ENCODE measurements at regions not wholly inside any gene's neighbourhood (a gene's known extent, or its start where the extent isn't known, plus 50 kb on each side); places are given as distances from the start of the nearest gene placed in this dataset.

DNA sequence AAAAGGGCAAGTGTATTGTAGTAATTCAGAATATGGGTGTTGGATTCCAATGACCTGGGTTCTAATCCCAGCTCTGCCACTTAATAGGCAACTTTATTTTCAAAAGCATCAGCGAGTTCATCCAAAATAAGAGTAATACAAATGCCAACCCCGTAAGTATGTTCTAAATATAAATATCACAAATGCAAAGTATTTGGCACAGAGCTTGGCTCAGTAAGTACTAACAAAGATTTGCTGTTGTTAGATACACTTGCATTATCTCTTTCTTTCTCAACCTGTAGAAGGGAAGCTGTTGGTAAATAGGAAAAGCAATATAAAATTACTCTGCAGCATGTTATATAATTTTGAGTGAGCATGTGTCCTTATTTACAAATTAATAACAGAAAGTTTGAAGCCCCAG, 1302.6 kb upstream of the FAM98A start:
- Histone ChIP-seq H3K27me3 (no peaks in the 10 kb centered on the region), H3K27ac (no peak overlapping the region), H3K9me3 (no peaks in the 10 kb centered on the region), H3K4me3 (no peak overlapping the region), H3K4me1 (no peaks in the 10 kb centered on the region), H3K36me3 (no peaks in the 10 kb centered on the region)
- DNase-seq: no peak
- intact Hi-C loops (cut with DNase I; ENCODE audit: low total_unique reads): no loop called here
- TF ChIP-seq, protein P1, sequence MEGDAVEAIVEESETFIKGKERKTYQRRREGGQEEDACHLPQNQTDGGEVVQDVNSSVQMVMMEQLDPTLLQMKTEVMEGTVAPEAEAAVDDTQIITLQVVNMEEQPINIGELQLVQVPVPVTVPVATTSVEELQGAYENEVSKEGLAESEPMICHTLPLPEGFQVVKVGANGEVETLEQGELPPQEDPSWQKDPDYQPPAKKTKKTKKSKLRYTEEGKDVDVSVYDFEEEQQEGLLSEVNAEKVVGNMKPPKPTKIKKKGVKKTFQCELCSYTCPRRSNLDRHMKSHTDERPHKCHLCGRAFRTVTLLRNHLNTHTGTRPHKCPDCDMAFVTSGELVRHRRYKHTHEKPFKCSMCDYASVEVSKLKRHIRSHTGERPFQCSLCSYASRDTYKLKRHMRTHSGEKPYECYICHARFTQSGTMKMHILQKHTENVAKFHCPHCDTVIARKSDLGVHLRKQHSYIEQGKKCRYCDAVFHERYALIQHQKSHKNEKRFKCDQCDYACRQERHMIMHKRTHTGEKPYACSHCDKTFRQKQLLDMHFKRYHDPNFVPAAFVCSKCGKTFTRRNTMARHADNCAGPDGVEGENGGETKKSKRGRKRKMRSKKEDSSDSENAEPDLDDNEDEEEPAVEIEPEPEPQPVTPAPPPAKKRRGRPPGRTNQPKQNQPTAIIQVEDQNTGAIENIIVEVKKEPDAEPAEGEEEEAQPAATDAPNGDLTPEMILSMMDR (IDR thresholded peaks at IDR 0.05): no peak
- TF ChIP-seq POLR2A (IDR thresholded peaks at IDR 0.05): no peak

DNA sequence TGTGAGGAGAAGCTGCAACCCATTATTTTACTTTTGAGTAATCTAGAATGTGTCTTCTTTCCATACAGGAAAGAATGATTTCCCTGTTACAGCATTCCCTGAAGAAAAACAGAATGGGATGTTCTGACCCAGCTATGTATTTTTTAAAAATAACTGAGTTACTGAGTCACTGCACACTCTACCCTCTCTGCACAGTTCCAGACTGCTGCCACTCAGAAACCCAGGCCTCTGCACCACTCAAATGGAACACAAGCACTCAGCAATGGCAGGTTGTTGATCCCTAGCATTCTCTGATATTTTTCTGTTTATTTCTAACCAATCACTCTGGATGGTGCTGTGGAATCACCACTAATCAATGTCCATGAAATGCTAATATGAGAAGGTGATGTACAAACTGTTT, 1300.0 kb upstream of the FAM98A start:
- H3K9me3 ChIP-seq: no peaks in the 10 kb centered on the region
- intact Hi-C loops (cut with DNase I; ENCODE audit: low total_unique reads): no loop called here
- no peak overlapping the region for H3K4me3 ChIP-seq
- TF ChIP-seq, protein P1 (IDR thresholded peaks at IDR 0.05): no peak
- no peak for TF ChIP-seq POLR2A (IDR thresholded peaks at IDR 0.05)
- no peaks in the 10 kb centered on the region for H3K4me1 ChIP-seq
- no peak for DNase-seq
- no peaks in the 10 kb centered on the region for H3K36me3 ChIP-seq
- no peaks in the 10 kb centered on the region for H3K27me3 ChIP-seq
- H3K27ac ChIP-seq: no peak overlapping the region

DNA sequence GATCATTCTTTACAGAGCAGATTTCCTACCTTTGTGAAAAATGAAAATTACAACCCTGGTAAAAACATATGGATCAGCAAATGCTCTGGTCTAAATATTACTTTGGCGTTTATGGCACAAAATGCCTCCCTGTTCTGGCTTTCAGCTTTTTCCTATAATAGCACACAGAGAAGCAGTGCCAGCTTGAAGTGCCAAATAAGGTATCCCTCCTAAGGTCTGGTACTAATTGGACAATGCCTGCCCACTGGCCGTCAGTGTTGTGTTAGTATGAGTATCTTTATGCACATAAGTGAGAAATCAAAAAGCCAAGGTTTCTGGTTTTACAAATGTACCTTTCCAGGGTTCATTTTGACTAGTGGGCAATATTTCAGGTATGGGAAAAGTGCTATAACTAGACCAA, 1293.7 kb upstream of the FAM98A start:
- Histone ChIP-seq H3K27ac (no peak overlapping the region), H3K36me3 (no peaks in the 10 kb centered on the region)
- TF ChIP-seq, protein P1 (IDR thresholded peaks at IDR 0.05): no peak
- no peak for TF ChIP-seq POLR2A (IDR thresholded peaks at IDR 0.05)

DNA sequence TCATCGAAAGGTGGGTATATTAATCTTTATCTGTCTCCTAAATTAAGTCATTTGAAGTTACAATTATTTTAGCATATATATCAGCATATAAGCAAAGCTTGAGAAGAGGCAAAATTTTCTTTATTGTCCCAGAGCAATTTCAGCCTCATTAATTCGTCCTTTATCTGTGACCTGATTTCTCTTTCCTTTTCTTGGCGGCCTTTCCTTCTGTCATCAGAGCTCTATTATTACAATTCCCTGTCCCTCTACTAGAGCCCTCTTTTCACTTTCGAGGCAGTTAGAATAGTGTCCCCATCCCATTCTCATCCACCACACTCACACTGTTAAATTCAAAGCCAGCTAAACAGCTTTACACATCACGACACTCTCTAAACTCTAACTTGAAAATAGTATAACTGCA, 1293.2 kb upstream of the FAM98A start:
- H3K4me1 ChIP-seq: no peaks in the 10 kb centered on the region
- TF ChIP-seq, protein P1 (IDR thresholded peaks at IDR 0.05): no peak
- TF ChIP-seq POLR2A (IDR thresholded peaks at IDR 0.05): no peak
- H3K36me3 ChIP-seq: no peaks in the 10 kb centered on the region
- H3K4me3 ChIP-seq: no peak overlapping the region
- H3K9me3 ChIP-seq: no peaks in the 10 kb centered on the region
- intact Hi-C loops (cut with DNase I; ENCODE audit: low total_unique reads): no loop called here
- H3K27me3 ChIP-seq: no peaks in the 10 kb centered on the region
- no peak for DNase-seq
- no peak overlapping the region for H3K27ac ChIP-seq

More for the DNA sequence above, 1293.7 kb upstream of the FAM98A start:
- no peak for DNase-seq
- Histone ChIP-seq H3K27me3 (no peaks in the 10 kb centered on the region), H3K4me1 (no peaks in the 10 kb centered on the region), H3K4me3 (no peak overlapping the region), H3K9me3 (no peaks in the 10 kb centered on the region)
- intact Hi-C loops (cut with DNase I; ENCODE audit: low total_unique reads): no loop called here

DNA sequence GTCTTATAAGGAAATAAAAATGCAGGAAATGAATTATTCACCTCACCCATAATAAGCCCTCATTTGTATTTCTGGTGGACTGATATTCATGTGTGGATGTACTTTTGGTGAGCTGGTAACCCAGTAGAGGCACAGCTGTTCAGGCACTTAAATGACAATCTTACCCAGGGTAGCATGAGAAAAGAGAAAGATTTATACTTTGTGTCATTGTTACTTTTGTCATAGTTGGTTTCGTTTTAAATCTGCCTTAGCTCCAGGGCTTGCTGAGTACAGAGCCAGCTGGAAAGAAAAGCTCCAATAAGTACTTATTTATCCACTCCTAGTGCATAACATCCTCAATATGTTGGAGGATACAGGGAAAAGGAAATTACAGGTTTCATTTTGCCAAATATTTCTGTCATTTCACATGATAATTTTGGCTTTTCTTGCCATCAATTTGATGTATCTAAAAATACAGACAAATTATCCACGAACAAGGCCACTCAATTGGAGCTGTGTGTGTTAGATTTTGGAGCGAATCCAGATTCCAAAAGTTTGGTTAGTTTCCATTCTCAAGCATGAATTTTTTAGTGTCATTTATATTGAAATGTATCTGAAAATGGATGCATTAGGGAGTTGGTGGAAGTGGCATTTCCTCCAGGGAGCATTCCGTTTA, 1276.1 kb upstream of the FAM98A start:
- no peaks in the 10 kb centered on the region for H3K36me3 ChIP-seq
- no peaks in the 10 kb centered on the region for H3K9me3 ChIP-seq
- H3K4me1 ChIP-seq: no peaks in the 10 kb centered on the region
- no peak overlapping the region for H3K27ac ChIP-seq
- no peaks in the 10 kb centered on the region for H3K27me3 ChIP-seq
- H3K4me3 ChIP-seq: no peak overlapping the region
- DNase-seq: no peak
- intact Hi-C loops (cut with DNase I; ENCODE audit: low total_unique reads): no loop called here
- no peak for TF ChIP-seq POLR2A (IDR thresholded peaks at IDR 0.05)
- TF ChIP-seq, protein P1 (IDR thresholded peaks at IDR 0.05): no peak

Measured in uterus (tissue), 3 donors.